Stimulated activated CD4-positive, alpha-beta T cell treated with anti-CD3 and anti-CD28 coated beads, Interleukin-4, amount 100 ng/mL, for 24 hours (primary cell): ENCODE measurements at regions not wholly inside any gene's neighbourhood (a gene's known extent, or its start where the extent isn't known, plus 50 kb on each side); places are given as distances from the start of the nearest gene placed in this dataset.
"Not testable (repeated sequence)": the region's sequence is repeated elsewhere in the genome, so short reads cannot be mapped to it uniquely, and the experiment has no call there.

ENCODE experiments used
- DNase-seq: peaks from one replicate; pipeline ENCODE4 v3.0.0-alpha.2; 2020

DNA sequence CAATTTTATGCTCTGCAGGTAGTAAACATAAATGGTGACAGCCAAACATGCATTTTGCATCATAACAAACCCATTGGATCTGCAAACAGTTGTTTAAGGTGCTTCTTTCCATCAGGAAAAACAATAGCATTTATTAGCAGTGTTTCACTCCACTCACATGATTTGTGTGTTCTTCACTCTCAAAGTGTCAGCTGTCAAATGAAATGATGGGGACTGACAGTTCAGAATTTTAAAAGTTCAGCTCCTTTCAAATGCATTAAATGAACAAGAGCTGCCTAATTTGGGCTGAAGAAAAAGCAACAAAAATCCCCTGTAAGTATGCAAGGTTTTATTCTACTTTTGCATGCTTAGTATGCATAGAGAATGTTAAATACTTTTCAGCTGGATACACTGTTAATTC is 145.2 kb upstream of the CDIN1 start:
- no peak for DNase-seq

DNA sequence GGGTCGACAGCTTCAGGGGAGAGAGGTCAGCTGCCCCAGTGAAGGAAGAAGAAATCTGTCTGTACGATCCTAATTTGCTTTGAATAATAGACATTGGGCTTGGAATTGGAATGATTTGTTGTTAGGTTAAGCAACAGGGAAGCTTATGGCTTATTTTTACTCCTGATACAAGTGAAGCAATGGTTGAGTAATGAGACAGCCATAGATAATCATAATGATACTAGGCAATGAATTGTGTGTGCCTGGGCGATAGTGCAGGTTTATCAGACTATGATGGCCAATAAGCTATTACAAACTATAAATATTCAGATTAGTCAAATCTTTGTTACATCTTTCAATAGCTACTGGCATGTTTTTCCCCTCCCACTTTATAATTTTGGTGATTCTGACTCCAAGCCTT is 140.9 kb upstream of the CDIN1 start:
- no peak for DNase-seq

DNA sequence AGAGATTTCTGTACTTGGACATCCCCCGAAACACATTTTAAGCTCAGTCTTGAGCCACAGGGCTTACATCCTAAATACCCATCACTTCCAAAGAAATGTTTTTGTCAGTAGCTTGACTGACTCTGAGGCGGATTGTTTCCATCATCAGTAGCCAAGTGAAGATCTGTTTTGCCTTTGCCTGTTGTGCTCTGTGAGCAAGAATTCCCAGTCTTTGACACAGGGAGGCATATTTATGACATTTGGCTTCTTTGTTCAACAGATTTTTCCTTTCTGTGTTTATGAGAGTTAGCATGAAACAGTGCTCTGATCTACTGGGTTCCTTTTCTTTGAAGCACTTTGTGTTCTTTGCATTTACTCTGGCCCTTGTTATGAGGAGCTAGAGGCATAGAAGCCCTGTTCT is 132.1 kb upstream of the CDIN1 start:
- DNase-seq = no peak

DNA sequence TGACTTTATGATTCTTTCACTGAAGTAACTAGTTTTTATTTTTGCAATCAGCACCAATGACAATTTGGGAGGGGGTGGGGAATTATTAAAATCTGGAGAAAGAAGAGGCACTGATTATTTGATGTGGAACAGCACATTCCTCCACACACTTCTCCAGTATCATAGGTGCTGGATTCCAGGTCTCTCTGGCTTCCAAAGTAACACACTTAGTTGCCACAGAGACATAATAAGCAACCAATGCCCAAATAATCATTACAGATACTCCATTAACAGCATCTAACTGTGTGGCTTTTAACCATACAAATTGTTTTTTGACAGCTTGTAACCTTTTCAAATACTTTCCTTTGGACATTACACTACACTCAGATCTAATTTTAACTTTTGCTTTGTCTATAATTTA is 131.0 kb upstream of the CDIN1 start:
- no peak for DNase-seq

DNA sequence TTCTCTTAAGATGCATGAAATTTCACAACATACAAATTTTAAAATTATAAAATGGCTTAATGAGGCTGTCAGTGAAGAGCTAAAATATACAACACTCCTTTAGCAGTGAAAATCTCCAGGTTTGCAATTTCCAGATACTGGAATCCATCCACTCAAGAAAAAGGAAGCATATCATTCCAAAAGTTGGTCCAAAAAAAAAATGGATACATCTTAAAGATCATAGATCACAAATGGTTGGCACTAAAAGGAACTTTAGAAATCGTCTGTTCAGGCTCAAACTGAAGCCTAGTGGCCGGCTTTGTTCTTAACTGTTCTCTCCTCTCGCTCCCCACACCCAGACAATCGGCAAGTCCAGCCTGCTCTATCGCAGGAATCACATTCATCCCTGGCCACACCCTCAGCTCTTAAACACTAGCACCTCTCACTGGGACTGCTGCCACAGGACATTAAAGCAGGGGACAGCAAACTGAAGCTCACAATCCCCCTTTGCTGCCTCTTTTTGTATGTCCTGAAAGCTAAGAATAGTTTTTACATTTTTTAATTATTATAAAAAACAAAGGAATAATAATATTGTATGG is 130.3 kb upstream of the CDIN1 start:
- DNase-seq = no peak

DNA sequence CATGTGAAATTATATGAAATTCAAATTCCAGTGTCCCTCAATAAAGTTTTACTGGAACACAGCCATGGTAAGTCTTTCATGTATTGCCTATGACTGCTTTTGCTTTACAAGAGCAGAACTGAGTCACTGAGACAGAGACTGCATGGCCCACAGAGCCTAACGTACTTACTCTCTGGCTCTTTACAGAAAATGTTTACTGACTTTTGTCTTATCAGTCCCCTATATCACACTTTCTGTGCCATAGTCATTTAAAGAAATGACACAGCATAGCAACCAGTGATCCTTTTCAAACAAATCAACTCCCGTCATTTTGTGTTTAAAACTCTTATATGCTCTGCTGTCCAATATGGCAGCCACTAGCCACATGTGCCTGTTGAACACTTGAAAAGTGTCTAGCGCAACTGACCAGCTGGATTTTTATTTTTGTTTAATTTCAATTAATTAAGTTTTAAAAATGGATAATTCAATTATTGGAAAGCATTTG is 129.7 kb upstream of the CDIN1 start:
- DNase-seq = no peak

DNA sequence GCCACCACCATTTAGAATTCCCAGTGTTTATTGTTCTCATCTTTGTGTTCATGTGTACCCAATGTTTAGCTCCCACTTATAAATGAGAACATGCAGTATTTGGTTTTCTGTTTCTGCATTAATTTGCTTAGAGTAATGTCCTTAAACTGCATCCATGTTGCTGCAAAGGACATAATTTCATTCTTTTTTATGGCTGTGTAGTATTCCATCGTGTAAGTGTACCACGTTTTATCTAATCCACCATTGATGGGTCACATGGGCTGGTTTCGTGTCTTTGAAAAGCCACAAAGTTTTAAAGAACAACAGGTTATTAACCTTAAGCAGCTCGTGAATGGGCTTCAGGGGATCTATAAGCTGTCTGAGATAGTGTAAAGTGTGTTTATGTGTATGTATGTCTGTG is 125.2 kb upstream of the CDIN1 start:
- not testable (repeated sequence) for DNase-seq

DNA sequence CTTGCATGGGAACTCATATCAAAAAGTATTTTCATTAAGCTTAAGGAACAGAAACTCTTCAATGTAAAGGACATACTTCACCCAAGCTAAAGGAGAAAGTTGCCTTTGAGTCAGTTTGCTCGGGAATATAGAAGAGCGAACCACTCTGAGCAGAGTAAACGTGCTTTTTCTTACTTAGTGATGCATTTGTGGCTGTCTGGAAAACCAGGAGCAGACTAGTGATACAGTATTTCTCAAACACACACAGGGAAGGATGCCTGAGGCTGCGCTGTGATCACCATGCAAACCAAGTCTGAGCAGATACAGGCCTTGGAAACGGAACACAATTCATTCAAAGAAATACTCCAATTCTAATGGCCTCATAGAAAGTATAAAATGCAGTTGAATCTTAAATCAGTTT is 121.0 kb upstream of the CDIN1 start:
- no peak for DNase-seq

DNA sequence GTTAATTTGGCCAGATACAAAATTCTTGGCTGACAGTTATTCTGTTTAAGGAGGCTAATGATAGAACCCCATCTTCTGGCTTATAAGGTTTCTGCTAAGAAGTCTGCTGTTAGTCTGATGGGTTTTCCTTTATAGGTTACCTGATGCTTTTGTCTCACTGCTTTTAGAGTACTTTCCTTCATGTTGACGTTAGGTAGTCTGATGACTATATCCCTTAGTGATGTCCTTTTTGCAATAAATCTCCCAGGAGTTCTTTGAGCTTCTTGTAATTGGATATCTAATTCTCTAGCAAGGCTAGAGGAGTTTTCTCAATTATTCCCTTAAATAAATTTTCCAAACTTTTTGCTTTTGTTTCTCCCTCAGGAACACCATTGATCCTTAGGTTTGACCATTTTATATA is 114.1 kb upstream of the CDIN1 start:
- DNase-seq = no peak

DNA sequence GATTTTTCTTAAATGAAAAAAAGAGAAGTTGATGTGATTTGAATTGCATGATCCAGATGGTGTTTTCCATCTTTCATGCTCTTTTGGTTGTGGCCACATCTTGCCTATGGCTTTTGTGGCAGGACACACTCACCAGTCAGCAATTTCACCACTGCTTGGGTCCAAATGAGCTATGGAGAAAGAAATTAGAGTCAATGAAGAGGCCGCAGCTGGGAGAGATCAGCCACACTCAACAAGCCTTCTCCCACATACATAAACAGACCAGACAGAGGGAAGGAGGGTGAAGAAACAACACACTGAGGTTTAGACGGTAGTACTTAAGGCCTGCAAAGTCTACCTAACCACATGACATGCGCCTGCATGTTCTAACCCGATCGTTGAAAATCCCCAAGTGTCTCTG is 110.7 kb upstream of the CDIN1 start:
- DNase-seq = no peak

DNA sequence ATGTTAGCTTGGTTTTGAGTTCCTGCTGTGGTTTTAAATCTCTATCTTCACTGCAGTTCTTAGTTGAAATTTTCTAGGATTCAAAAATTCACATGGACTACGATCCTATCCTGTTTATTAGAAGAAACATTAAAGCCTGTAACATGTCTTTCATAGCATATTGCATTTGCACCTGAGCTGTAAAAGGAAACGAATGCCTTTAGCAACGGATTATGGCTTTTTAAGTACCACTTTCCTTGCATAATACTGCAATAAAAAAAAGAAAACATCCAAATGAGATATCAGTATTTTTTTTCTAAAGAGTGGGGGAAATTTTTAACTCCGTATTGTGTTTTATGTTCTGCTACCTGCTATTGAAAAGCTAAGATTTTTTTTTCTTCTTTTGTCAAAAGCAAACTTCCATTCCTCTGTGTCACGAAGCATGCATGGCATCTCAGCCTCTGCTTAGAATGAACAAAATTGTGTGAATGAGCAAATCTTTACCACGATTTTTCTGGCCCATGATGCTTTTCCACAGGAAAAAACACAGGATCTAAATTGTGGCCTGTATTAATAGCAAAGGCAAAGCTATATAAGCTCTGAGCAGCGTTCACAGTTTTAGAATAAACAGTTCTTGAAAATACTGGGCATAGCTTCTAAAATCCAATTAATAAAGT is 110.0 kb upstream of the CDIN1 start:
- no peak for DNase-seq

DNA sequence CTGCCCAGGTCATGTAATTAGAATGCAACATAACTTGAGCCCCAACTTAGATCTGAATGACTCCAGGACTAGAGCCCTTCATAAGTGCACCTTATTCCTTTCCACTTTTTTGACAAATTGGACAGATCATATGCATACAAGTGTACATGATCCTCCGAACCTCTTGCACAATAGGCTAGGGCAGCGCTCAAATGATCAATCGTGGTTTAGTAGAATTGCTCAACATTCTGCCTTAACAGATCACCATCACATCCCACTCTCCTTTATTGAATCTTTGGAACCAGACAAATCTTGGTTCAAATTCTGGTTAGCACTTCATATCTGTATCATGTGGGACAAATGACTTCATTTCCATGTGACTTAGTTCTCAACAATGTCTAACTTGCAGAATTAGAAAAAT is 106.8 kb upstream of the CDIN1 start:
- DNase-seq = no peak

DNA sequence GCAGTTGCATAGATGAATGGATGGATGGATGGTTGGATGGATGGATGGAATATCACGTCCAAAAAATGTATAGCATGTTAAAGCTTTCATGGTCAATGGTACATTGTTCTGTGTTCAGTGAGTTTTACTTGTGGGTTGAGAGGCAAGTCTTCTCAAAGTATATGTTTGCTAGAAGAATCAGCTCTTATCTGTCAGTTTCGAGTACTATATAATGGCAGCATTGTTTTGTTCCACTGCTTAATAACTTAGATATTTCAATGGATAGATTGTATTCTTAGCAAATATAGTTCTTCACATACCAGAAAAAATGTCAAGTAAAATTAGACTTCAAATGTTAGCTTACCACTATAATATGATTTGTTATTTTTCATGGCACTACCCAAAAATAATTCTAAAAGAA is 100.9 kb upstream of the CDIN1 start:
- DNase-seq = no peak

DNA sequence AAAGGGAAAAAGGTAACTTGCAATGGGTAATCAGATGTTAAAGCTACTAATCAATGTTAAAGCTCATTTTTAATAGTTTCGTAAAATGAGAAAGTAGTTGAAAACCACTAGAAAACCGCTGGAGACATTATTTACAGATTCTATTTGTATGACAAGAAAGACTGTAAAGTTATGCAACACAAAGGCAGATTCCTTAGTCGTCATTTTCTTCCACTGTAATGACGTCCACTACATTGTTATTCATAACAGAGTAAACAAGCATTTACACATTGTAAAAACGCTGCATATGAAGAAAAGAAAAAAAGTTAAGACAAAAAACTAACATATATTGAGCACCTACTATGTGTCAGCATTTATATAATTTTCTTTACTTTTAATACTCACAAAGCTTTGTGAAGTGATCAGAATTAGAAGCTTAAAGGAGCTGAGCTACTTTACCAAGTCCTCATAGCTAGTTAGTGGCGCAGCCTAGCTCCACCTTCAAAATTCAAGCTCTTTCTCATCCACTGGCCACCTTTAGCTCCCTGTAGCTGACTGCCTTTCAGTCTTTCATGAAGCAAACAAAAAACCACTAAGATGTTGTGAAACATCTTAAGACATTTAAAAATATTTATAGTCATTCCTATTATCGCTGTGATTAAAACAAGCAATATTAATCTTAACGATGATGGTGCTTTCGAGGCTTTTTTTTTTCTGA is 100.1 kb upstream of the CDIN1 start:
- no peak for DNase-seq

DNA sequence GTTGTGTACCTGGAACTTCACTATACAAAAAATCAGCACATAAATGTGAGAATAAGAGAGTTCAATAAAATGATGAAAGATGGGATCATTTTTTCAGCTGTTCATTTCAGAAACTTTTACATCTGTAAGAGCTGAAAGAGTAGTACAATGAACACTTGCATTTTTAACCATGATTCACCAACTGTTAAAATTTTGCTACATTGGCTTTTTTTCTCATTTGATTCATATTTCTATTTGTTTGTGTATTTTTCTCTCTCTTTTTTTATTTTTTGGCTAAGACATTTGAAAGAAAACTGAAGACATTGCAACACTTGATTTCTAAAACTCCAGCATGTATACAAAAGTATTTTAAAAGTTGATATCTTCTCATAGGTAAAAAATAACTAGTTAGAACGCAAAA is 98.3 kb upstream of the CDIN1 start:
- DNase-seq = no peak

DNA sequence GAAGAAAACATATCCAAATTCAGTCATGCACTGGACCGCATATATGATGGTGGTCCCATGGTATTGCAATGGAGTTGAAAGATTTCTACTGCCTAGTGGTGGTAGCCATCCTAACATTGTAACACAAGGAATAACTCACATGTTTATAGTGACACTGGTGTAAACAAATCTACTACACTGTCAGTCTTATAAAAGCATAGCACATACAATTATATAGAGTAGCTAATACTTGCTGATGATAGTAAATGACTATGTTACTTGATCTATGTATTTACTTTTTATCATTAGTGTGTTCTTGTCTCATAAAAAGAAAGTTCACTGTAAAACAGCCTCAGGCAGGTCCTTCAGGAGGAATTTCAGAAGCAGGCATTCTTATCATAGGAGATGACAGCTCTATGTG is 96.0 kb upstream of the CDIN1 start:
- DNase-seq = no peak

DNA sequence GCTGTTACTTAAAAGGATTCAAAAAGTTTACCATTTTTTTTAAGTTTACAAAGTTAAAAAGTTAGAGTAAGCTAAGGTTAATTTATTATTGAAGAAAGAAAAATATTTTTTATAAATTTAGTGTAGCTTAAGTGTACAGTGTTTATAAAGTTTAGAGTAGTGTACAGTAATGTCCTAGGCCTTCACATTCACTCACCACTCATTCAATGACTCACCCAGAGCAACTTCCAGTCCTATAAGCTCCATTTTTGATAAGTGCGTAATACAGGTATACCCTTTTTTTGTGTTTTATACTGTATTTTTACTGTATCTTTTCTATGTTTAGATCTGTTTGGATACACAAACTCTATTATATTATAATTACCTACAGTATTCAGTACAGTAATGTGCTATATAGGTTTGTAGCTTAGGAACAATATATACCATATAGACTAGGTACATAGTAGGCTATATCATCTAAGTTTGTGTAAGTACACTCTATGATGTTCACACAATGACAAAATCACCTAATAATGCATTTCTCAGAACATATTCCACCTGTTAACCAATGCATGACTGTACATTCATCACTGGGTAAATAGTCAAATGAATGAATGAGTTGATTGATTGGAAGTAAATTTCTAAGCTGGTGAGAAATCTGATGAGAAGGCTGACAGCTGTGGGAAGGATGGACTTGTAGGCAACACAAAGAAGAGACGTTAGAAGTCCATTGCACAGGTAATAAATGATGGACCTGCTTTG is 95.2 kb upstream of the CDIN1 start:
- DNase-seq = no peak

DNA sequence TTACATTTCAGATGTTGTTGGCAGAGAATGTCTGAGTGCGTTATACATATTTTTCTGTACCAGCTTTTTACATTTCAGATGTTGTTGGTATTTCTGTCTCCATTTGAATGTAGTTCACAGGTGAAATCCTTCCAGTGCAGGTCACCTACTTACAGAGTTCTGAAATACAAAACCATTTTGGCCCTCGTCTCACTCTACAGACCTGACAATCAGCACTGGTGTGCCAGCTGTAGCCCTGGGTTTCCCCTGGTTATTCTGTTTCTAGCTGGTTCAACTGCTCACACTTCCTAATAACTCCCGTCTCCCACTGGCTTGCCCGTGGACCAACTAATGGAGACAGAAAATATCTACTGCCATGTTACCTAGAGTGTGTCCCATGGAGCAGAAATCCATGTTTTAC is 87.5 kb upstream of the CDIN1 start:
- no peak for DNase-seq

DNA sequence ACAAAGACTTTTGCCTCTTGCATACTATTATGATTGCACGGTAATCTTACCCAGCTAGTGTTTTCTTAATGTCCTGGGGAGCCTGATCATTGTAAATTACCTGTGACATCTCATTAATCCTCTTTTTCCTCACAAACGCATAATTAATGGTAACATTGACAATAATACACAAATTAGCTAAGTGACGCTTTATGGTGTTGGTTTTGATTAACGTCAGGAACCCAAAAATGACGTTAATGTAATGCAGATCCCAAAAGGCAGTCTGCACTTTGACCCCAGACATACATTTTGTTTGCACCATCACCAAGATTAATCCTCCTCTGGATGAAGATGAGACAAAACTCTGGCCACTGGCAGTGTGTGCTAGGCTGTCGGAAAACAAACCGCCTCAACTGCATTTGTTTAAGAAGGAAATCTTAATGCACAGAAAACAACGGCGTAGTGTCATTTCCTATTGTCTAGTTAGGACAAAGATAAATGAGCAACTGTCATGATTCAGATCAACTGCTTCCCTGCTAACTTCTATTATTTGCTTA is 83.9 kb upstream of the CDIN1 start:
- DNase-seq = no peak

DNA sequence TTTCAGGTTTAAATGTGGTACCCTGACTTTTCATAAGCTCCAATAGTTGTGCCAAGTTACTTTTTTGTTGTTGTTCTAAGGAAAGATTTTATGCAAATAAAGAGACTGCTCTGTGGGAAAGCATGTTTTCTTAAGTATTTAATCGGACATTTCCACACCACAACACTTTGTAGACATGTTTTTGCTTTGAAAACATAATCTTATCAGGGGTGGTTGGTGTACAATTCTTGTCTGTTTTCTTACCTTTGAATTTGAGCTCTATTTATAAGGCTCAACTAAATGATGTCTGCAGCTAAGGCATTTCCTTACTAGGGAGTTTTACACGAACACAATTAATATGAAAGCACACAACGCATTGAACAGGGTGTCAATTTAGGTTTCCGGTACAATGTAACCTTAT is 81.5 kb upstream of the CDIN1 start:
- DNase-seq = no peak

DNA sequence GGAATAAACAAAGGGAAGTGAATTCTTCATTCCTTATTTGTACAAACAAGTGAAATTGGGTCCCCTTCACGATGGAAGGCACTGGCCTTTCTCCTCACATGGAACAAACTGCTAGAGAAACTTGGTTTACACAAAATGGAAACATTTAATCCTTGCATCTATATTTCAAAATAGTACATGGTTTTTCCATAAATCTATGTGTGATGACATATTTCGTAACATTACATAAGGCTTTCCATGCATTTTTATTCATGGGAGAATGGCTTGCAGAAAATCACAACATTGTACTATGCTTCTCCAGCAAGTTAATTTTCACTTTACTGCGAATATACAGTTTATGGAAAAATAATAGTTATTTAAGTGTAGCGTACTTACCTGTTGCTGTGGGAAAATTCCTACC is 81.0 kb upstream of the CDIN1 start:
- no peak for DNase-seq

DNA sequence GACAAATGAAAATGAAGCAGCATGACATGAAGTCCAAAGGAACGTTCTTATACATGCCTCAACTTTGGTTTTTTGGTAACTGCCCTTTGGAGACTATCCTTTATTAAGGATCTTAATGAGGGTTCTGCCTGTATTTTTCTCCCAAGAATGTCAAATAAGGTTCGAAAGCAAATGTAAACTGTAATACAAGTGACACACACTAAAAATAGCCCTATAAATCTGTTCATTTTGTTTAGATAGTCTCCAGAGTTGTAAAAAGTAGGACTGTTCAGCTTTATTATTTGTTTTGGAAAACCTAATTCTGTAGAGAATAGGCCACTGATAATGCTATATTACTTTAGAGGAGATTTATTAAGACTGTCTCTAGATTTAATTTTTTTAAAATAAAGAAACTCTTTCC is 80.5 kb upstream of the CDIN1 start:
- no peak for DNase-seq
